Natural killer cell (primary cell): ENCODE measurements at regions not wholly inside any gene's neighbourhood (a gene's known extent, or its start where the extent isn't known, plus 50 kb on each side); places are given as distances from the start of the nearest gene placed in this dataset.

Experiments
- ATAC-seq, 3 donors: fragments of 150-1000 bp in 2 of 3; fragments of 200-7000 bp in 1 of 3; cut with Tn5 transposase; 1 replicate in 1 of 3; 2 replicates in 2 of 3; pipeline ENCODE4 v1.10.0; 2021; ENCODE audit warnings: mild to moderate bottlenecking in 2 of 3, moderate library complexity in 2 of 3
- DNase-seq, 2 donors: peaks; one replicate each; pipeline versions ENCODE4 v3.0.0 to v3.0.0-alpha.2; 2013 to 2021; ENCODE audit warnings: mixed read lengths in 1 of 2
- H3K27ac ChIP-seq: one replicate; pipeline ENCODE4 v1.5.1; 2013; ENCODE audit warnings: mild to moderate bottlenecking, low read length
- H3K27me3 ChIP-seq: one replicate; pipeline ENCODE4 v1.6.1; 2013; ENCODE audit warnings: low read length; ENCODE audit not compliant: control insufficient read depth, insufficient read depth
- H3K36me3 ChIP-seq: one replicate; pipeline ENCODE4 v1.6.1; 2013; ENCODE audit warnings: low read length; ENCODE audit not compliant: control insufficient read depth, insufficient read depth
- H3K4me1 ChIP-seq: one replicate; pipeline ENCODE4 v1.6.1; 2013; ENCODE audit warnings: low read length; ENCODE audit not compliant: control insufficient read depth, insufficient read depth
- H3K4me3 ChIP-seq: one replicate; pipeline ENCODE4 v1.5.1; 2013; ENCODE audit warnings: low read length
- H3K9me3 ChIP-seq: one replicate; pipeline ENCODE4 v1.6.1; 2013; ENCODE audit warnings: low read length; ENCODE audit not compliant: control insufficient read depth, insufficient read depth
- H3K27ac Mint-ChIP-seq, 2 donors: one replicate each; pipeline ENCODE4 v1.8.0; 2022; ENCODE audit warnings: mild to moderate bottlenecking in 2 of 2, mixed read lengths in 2 of 2, moderate library complexity in 1 of 2
- H3K27me3 Mint-ChIP-seq, 2 donors: one replicate each; pipeline ENCODE4 v1.8.0; 2022; ENCODE audit warnings: low read depth in 2 of 2, mixed read lengths in 2 of 2
- H3K36me3 Mint-ChIP-seq: one replicate; pipeline ENCODE4 v1.8.0; 2022; ENCODE audit warnings: mixed read lengths
- H3K4me1 Mint-ChIP-seq, 2 donors: one replicate each; pipeline ENCODE4 v1.8.0; 2022; ENCODE audit warnings: mixed read lengths in 2 of 2
- H3K4me3 Mint-ChIP-seq: one replicate; pipeline ENCODE4 v1.8.0; 2022; ENCODE audit warnings: mild to moderate bottlenecking, moderate library complexity, mixed read lengths
- H3K9me3 Mint-ChIP-seq, 2 donors: one replicate each; pipeline ENCODE4 v1.8.0; 2022; ENCODE audit warnings: mixed read lengths in 2 of 2
- CTCF ChIP-seq: fragments of 200-600 bp; IDR thresholded peaks from one replicate; pipeline ENCODE4 v1.8.0; 2022; ENCODE audit warnings: antibody characterized with exemption
- WGBS: methylation state at CpG from one replicate; pipeline ENCODE4 v1.1.7; 2013; ENCODE audit warnings: missing lambda C conversion rate; ENCODE audit not compliant: insufficient coverage; 5-methylcytosine and 5-hydroxymethylcytosine counted together
- intact Hi-C: fragments of 100-400 bp; cut with micrococcal nuclease; formaldehyde crosslinking; loops from one replicate; pipeline ENCODE4 v1.14.2; 2022

- H3K4me3 ChIP-seq, result no peak overlapping the region
- H3K27me3 ChIP-seq, result no peaks in the 10 kb centered on the region
- no peak overlapping the region for H3K27ac Mint-ChIP-seq
- H3K36me3 Mint-ChIP-seq, result no peaks in the 10 kb centered on the region
- H3K4me1 ChIP-seq, result no peaks in the 10 kb centered on the region
- peaks cover 0 to 3% of the 10 kb centered on the region in 2 donors for H3K27me3 Mint-ChIP-seq
- H3K27ac ChIP-seq, result no peak overlapping the region
- intact Hi-C loops, result no loop called here
- no peaks in the 10 kb centered on the region for H3K36me3 ChIP-seq
- no peaks in the 10 kb centered on the region for H3K4me1 Mint-ChIP-seq
- DNase-seq (no peak), ATAC-seq (no peak)
- H3K4me3 Mint-ChIP-seq, result no peak overlapping the region
- peaks cover 6 to 12% of the 10 kb centered on the region in 2 donors for H3K9me3 Mint-ChIP-seq
- 86% methylated on average over 6 of the region's 6 CpGs for WGBS
- H3K9me3 ChIP-seq, result no peaks in the 10 kb centered on the region
- no peak for TF ChIP-seq CTCF
These were observed 297.9 kb upstream of the LCORL start for GRCh38 chr4:18319431-18319830.

- Mint-ChIP-seq H3K9me3 (peaks cover 6 to 12% of the 10 kb centered on the region in 2 donors), H3K27ac (no peak overlapping the region), H3K4me3 (no peak overlapping the region), H3K4me1 (no peaks in the 10 kb centered on the region), H3K27me3 (peaks cover 0 to 3% of the 10 kb centered on the region in 2 donors), H3K36me3 (no peaks in the 10 kb centered on the region)
- intact Hi-C loops, result no loop called here
- Histone ChIP-seq H3K4me1 (no peaks in the 10 kb centered on the region), H3K36me3 (no peaks in the 10 kb centered on the region), H3K9me3 (no peaks in the 10 kb centered on the region), H3K27me3 (no peaks in the 10 kb centered on the region), H3K27ac (no peak overlapping the region), H3K4me3 (no peak overlapping the region)
- ATAC-seq, result no peak
- no peak for TF ChIP-seq CTCF
- DNase-seq, result no peak
- 31% methylated on average over 22 of the region's 22 CpGs for WGBS
These were observed 297.3 kb upstream of the LCORL start for GRCh38 chr4:18318682-18319388.

GRCh38 chr4:18314731-18315130 lies 293.2 kb upstream of the LCORL start:
- Histone ChIP-seq H3K27ac (no peak overlapping the region), H3K9me3 (no peaks in the 10 kb centered on the region), H3K36me3 (no peaks in the 10 kb centered on the region), H3K4me1 (no peaks in the 10 kb centered on the region), H3K4me3 (no peak overlapping the region), H3K27me3 (no peaks in the 10 kb centered on the region)
- peaks cover 9 to 12% of the 10 kb centered on the region in 2 donors for H3K9me3 Mint-ChIP-seq
- ATAC-seq, result no peak
- H3K27me3 Mint-ChIP-seq, result peaks cover 0 to 3% of the 10 kb centered on the region in 2 donors
- no peak overlapping the region for H3K27ac Mint-ChIP-seq
- H3K4me3 Mint-ChIP-seq, result no peak overlapping the region
- no peak for TF ChIP-seq CTCF
- WGBS, result 89% methylated on average over 3 of the region's 3 CpGs
- H3K36me3 Mint-ChIP-seq, result no peaks in the 10 kb centered on the region
- intact Hi-C loops, result no loop called here
- no peak for DNase-seq
- no peaks in the 10 kb centered on the region for H3K4me1 Mint-ChIP-seq

- H3K36me3 ChIP-seq, result no peaks in the 10 kb centered on the region
- H3K4me1 Mint-ChIP-seq, result no peaks in the 10 kb centered on the region
- ATAC-seq (no peak), DNase-seq (no peak)
- TF ChIP-seq CTCF, result no peak
- no peak overlapping the region for H3K4me3 ChIP-seq
- H3K9me3 ChIP-seq, result no peaks in the 10 kb centered on the region
- H3K4me3 Mint-ChIP-seq, result no peak overlapping the region
- intact Hi-C loops, result no loop called here
- peaks cover 0 to 2% of the 10 kb centered on the region in 2 donors for H3K9me3 Mint-ChIP-seq
- no peaks in the 10 kb centered on the region for H3K36me3 Mint-ChIP-seq
- no peaks in the 10 kb centered on the region for H3K4me1 ChIP-seq
- no CpG with 5 or more reads among the region's 2 CpGs for WGBS
- H3K27ac Mint-ChIP-seq, result no peak overlapping the region
- no peaks in the 10 kb centered on the region for H3K27me3 Mint-ChIP-seq
- no peaks in the 10 kb centered on the region for H3K27me3 ChIP-seq
- H3K27ac ChIP-seq, result no peak overlapping the region
These were observed 276.1 kb upstream of the LCORL start for GRCh38 chr4:18297684-18298083.
